Heart left ventricle (tissue), 13 donors: ENCODE measurements at regions not wholly inside any gene's neighbourhood (a gene's known extent, or its start where the extent isn't known, plus 50 kb on each side); places are given as distances from the start of the nearest gene placed in this dataset.

Source experiments
- CTCF ChIP-seq, 12 donors: fragments of 200-600 bp; sonication (generic) in 4 of 12; IDR thresholded peaks; one replicate each; pipeline versions ENCODE4 v1.5.0 to v1.8.0; 2018 to 2022; ENCODE audit warnings: antibody characterized with exemption in 12 of 12, mild to moderate bottlenecking in 5 of 12
- POLR2A ChIP-seq, 2 donors: fragments of 450-650 bp; IDR thresholded peaks; one replicate each; pipeline ENCODE4 v1.6.1; 2017; ENCODE audit warnings: antibody characterized with exemption in 2 of 2, mild to moderate bottlenecking in 2 of 2, moderate library complexity in 2 of 2
- donor health status: ischemic (EF 13 %, LVEDD 7.1; RV severe dilation, severe dysfunction).
- donor health status: DM: no; HTN: yes; CAD: no.
- donor health status: DM: no; HTN: no; CAD: no.
- donor health status: ischemic (EF 25% LVEDD 6.9; RV normal size, moderate dysfunction).
- donor health status: ischemic (EF 25% LVEDD 5.7; RV mildly dilated, moderate dysfunction).
- donor health status: ischemic (EF 35%, LVEDD 5.7; RV mildly dilated, moderate dysfunction).
- donor health status: nonischemic (EF 11% LVEDD 7.7; RV severe dilation, severe dysfunction).
- donor health status: DM: yes; HTN: yes; CAD: no.
- donor health status: PGD.
- donor health status: ischemic (EF 29% LVEDD 5.4; RV normal size, mild dysfunction).
- donor health status: nonischemic (EF 23%, LVEDD 6.1; RV moderate dilation, normal function).

- TF ChIP-seq CTCF (IDR thresholded peaks at IDR 0.05) = no peak
- TF ChIP-seq POLR2A (IDR thresholded peaks at IDR 0.05) = no peak
These were observed 208.6 kb upstream of the TECRL start for GRCh38 chr4:64617800-64618199.
